ENCODE measurements at regions not wholly inside any gene's neighbourhood (a gene's known extent, or its start where the extent isn't known, plus 50 kb on each side); places are given as distances from the start of the nearest gene placed in this dataset.

GRCh38 chr7:26617066-26617465 lies 247.3 kb downstream of the SKAP2 start:
- TF ChIP-seq CTCF (conservative IDR thresholded peaks at IDR 0.05; ENCODE audit: low read depth, low read length) (no peak), MXI1 (IDR thresholded peaks at IDR 0.05; ENCODE audit: borderline replicate concordance, low read depth, low read length) (no peak), POLR2A (IDR thresholded peaks at IDR 0.05; ENCODE audit: low read depth, low read length) (no peak), RAD21 (IDR thresholded peaks at IDR 0.05; ENCODE audit: low read length) (no peak), MAZ (IDR thresholded peaks at IDR 0.05; ENCODE audit: borderline replicate concordance, low read depth, low read length) (no peak), BHLHE40 (IDR thresholded peaks at IDR 0.05; ENCODE audit: low read depth, low read length) (no peak), USF2 (IDR thresholded peaks at IDR 0.05; ENCODE audit: low read depth, low read length) (no peak), ELK1 (IDR thresholded peaks at IDR 0.05; ENCODE audit: borderline replicate concordance, low read depth, low read length) (no peak), RFX5 (IDR thresholded peaks at IDR 0.05; ENCODE audit: low read depth, low read length) (no peak), SMC3 (IDR thresholded peaks at IDR 0.05; ENCODE audit: low read depth, low read length) (no peak), MAFK (IDR thresholded peaks at IDR 0.05; ENCODE audit: low read depth, low read length) (no peak)
